ENCODE measurements at regions not wholly inside any gene's neighbourhood (a gene's known extent, or its start where the extent isn't known, plus 50 kb on each side); places are given as distances from the start of the nearest gene placed in this dataset.
A peak's percentile ranks its signal among the peaks of the same experiment; 100 is the strongest.

GRCh38 chr9:83167126-83167525, 104.2 kb upstream of the RASEF start:
- no TSS peak for BruUV-seq (replicated peaks)
- Histone ChIP-seq H2AFZ (ENCODE audit: low read depth, low read length, poor library complexity, severe bottlenecking) (no peak overlapping the region), H3K9me3 (ENCODE audit: control insufficient read depth in 1 of 2, insufficient read depth in 1 of 2, low read depth in 1 of 2, low read length in 2 of 2) (peaks cover 0 to 3% of the 10 kb centered on the region in 2 experiments; a peak in 1 of 4 replicates), H3K79me2 (ENCODE audit: insufficient read depth, low read length) (no peaks in the 10 kb centered on the region), H3K27ac (ENCODE audit: low read depth, low read length) (no peak overlapping the region), H3K9ac (ENCODE audit: low read length) (no peak overlapping the region), H3K9me2 (ENCODE audit: insufficient read depth) (no peaks in the 10 kb centered on the region), H4K20me1 (ENCODE audit: insufficient read depth) (no peaks in the 10 kb centered on the region), H3K36me3 (ENCODE audit: control insufficient read depth in 1 of 2, insufficient read depth in 2 of 2, low read length in 2 of 2) (no peaks in the 10 kb centered on the region), H3K4me3 (replicated peaks in 1 of 2; ENCODE audit: low read depth in 1 of 2, low read length in 2 of 2) (no peak overlapping the region), H3K4me1 (ENCODE audit: control insufficient read depth in 1 of 2, insufficient read depth in 2 of 2, low read length in 2 of 2) (peaks cover 7 to 13% of the 10 kb centered on the region in 2 experiments), H3K4me2 (ENCODE audit: low read length) (peak overlapping the region; percentile 22; the same call in 1 of the 2 replicates), H3K27me3 (ENCODE audit: insufficient read depth, low read length) (no peaks in the 10 kb centered on the region)
- ATAC-seq (no peak), DNase-seq (ENCODE audit: low read depth, low spot score) (no peak)
- ChIA-PET POLR2A (no interaction called here), CTCF (no interaction called here), RAD21 (ENCODE audit: low non-redundant PET in 1 of 2, low total read pairs in 2 of 2, uncharacterized antibody in 2 of 2, unreplicated experiment in 2 of 2) (interaction anchor here in 1 of 2 experiments (0.6 to 0.7 kb wide), 2 partner anchors 19 to 66 kb away, joined by 3 to 4 read pairs; no protein-coding TSS in a partner anchor)
- TF ChIP-seq EGR1 (IDR thresholded peaks at IDR 0.05; ENCODE audit: low read depth) (0 out of 2 replicates have a peak, but pooled peaks have one; percentile 13), POLR2A (IDR thresholded peaks at IDR 0.05; ENCODE audit: borderline replicate concordance, extremely low read depth, insufficient read depth, insufficient read length) (no peak), SP1 (IDR thresholded peaks at IDR 0.05; ENCODE audit: low read depth) (no peak), EZH2phosphoT487 (IDR thresholded peaks at IDR 0.05; ENCODE audit: borderline replicate concordance) (no peak)
- intact Hi-C loops (cut with micrococcal nuclease): no loop called here

- DNase-seq (ENCODE audit: low read depth, low spot score) (no peak), ATAC-seq (no peak)
- H3K9me2 ChIP-seq (ENCODE audit: insufficient read depth): no peaks in the 10 kb centered on the region
- no peak overlapping the region for H3K4me3 ChIP-seq (replicated peaks in 1 of 2; ENCODE audit: low read depth in 1 of 2, low read length in 2 of 2)
- no peak overlapping the region for H3K27ac ChIP-seq (ENCODE audit: low read depth, low read length)
- H3K27me3 ChIP-seq (ENCODE audit: insufficient read depth, low read length): no peaks in the 10 kb centered on the region
- H3K4me2 ChIP-seq (ENCODE audit: low read length): no peak overlapping the region
- ChIA-PET CTCF (no interaction called here), RAD21 (ENCODE audit: low non-redundant PET in 1 of 2, low total read pairs in 2 of 2, uncharacterized antibody in 2 of 2, unreplicated experiment in 2 of 2) (no interaction called here), POLR2A (no interaction called here)
- H3K79me2 ChIP-seq (ENCODE audit: insufficient read depth, low read length): no peaks in the 10 kb centered on the region
- no peaks in the 10 kb centered on the region for H4K20me1 ChIP-seq (ENCODE audit: insufficient read depth)
- H3K9me3 ChIP-seq (ENCODE audit: control insufficient read depth in 1 of 2, insufficient read depth in 1 of 2, low read depth in 1 of 2, low read length in 2 of 2): peaks cover 0 to 3% of the 10 kb centered on the region in 2 experiments; a peak in 1 of 4 replicates
- H3K9ac ChIP-seq (ENCODE audit: low read length): no peak overlapping the region
- H3K4me1 ChIP-seq (ENCODE audit: control insufficient read depth in 1 of 2, insufficient read depth in 2 of 2, low read length in 2 of 2): peaks cover 7 to 13% of the 10 kb centered on the region in 2 experiments
- BruUV-seq (replicated peaks): no TSS peak
- no peaks in the 10 kb centered on the region for H3K36me3 ChIP-seq (ENCODE audit: control insufficient read depth in 1 of 2, insufficient read depth in 2 of 2, low read length in 2 of 2)
- intact Hi-C loops (cut with micrococcal nuclease): no loop called here
- H2AFZ ChIP-seq (ENCODE audit: low read depth, low read length, poor library complexity, severe bottlenecking): no peak overlapping the region
- TF ChIP-seq ELF1 (IDR thresholded peaks at IDR 0.05; ENCODE audit: borderline replicate concordance, low read depth) (no peak), TCF7L2 (IDR thresholded peaks at IDR 0.05; ENCODE audit: borderline replicate concordance, extremely low read depth, insufficient read depth, insufficient read length) (no peak), YY1 (IDR thresholded peaks at IDR 0.05; ENCODE audit: extremely low read depth, insufficient replicate concordance, low read depth, low read length) (no peak), SP1 (IDR thresholded peaks at IDR 0.05; ENCODE audit: low read depth) (no peak), EZH2 (IDR thresholded peaks at IDR 0.05) (no peak), ZBTB33 (IDR thresholded peaks at IDR 0.05; ENCODE audit: extremely low read depth, insufficient replicate concordance, low read length) (no peak), EZH2phosphoT487 (IDR thresholded peaks at IDR 0.05; ENCODE audit: borderline replicate concordance) (no peak), SIN3A (IDR thresholded peaks at IDR 0.05; ENCODE audit: low read depth) (no peak), ATF3 (IDR thresholded peaks at IDR 0.05) (no peak), ZFX (IDR thresholded peaks at IDR 0.05) (no peak), ZNF274 (IDR thresholded peaks at IDR 0.05; ENCODE audit: low read depth, low read length) (no peak), CBX3 (IDR thresholded peaks at IDR 0.05; ENCODE audit: low read depth) (no peak), RAD21 (IDR thresholded peaks at IDR 0.05; ENCODE audit: low read depth) (no peak), JUND (IDR thresholded peaks at IDR 0.05) (no peak), EGR1 (IDR thresholded peaks at IDR 0.05; ENCODE audit: low read depth) (no peak), SRF (IDR thresholded peaks at IDR 0.05; ENCODE audit: low read depth) (no peak), CEBPB (IDR thresholded peaks at IDR 0.05; ENCODE audit: low read depth) (no peak)
Measured at GRCh38 chr9:83166372-83166771, 103.4 kb upstream of the RASEF start.

All from HCT116 (cell line).